ENCODE measurements at regions not wholly inside any gene's neighbourhood (a gene's known extent, or its start where the extent isn't known, plus 50 kb on each side); places are given as distances from the start of the nearest gene placed in this dataset.
"Not testable (repeated sequence)": the region's sequence is repeated elsewhere in the genome, so short reads cannot be mapped to it uniquely, and the experiment has no call there.

- DNase-seq (ENCODE audit: low spot score) = no peak
These were observed 81.0 kb upstream of the FOXQ1 start for GRCh38 chr6:1230689-1231605.

- no peak for DNase-seq (ENCODE audit: low spot score)
These were observed 81.6 kb upstream of the FOXQ1 start for GRCh38 chr6:1230281-1230680.

- no peak for DNase-seq (ENCODE audit: low spot score)
These were observed 82.1 kb upstream of the FOXQ1 start for GRCh38 chr6:1229808-1230207.

- no peak for DNase-seq (ENCODE audit: low spot score)
These were observed 82.6 kb upstream of the FOXQ1 start for GRCh38 chr6:1229301-1229700.

GRCh38 chr6:1228754-1229191 lies 83.1 kb upstream of the FOXQ1 start:
- DNase-seq (ENCODE audit: low spot score) = no peak

- no peak for DNase-seq (ENCODE audit: low spot score)
These were observed 83.8 kb upstream of the FOXQ1 start for GRCh38 chr6:1227935-1228753.

GRCh38 chr6:1227600-1227934 lies 84.3 kb upstream of the FOXQ1 start:
- no peak for DNase-seq (ENCODE audit: low spot score)

GRCh38 chr6:1226277-1227099 lies 85.4 kb upstream of the FOXQ1 start:
- DNase-seq (ENCODE audit: low spot score) = no peak

GRCh38 chr6:1224514-1224913 lies 87.4 kb upstream of the FOXQ1 start:
- DNase-seq (ENCODE audit: low spot score) = no peak

GRCh38 chr6:1222728-1223595 lies 88.9 kb upstream of the FOXQ1 start:
- DNase-seq (ENCODE audit: low spot score) = no peak

- DNase-seq (ENCODE audit: low spot score) = no peak
These were observed 94.5 kb upstream of the FOXQ1 start for GRCh38 chr6:1217396-1217795.

- DNase-seq (ENCODE audit: low spot score) = no peak
These were observed 95.4 kb upstream of the FOXQ1 start for GRCh38 chr6:1216488-1216974.

- DNase-seq (ENCODE audit: low spot score) = no peak
These were observed 95.9 kb upstream of the FOXQ1 start for GRCh38 chr6:1215884-1216487.

- DNase-seq (ENCODE audit: low spot score) = no peak
These were observed 96.9 kb upstream of the FOXQ1 start for GRCh38 chr6:1215023-1215422.

GRCh38 chr6:1212919-1213318 lies 99.0 kb upstream of the FOXQ1 start:
- no peak for DNase-seq (ENCODE audit: low spot score)

- DNase-seq (ENCODE audit: low spot score) = not testable (repeated sequence)
These were observed 99.8 kb upstream of the FOXQ1 start for GRCh38 chr6:1212138-1212537.

- DNase-seq (ENCODE audit: low spot score) = not testable (repeated sequence)
These were observed 101.3 kb upstream of the FOXQ1 start for GRCh38 chr6:1210631-1211030.

GRCh38 chr6:1208876-1209275 lies 103.0 kb upstream of the FOXQ1 start:
- no peak for DNase-seq (ENCODE audit: low spot score)

- DNase-seq (ENCODE audit: low spot score) = no peak
These were observed 108.4 kb upstream of the FOXQ1 start for GRCh38 chr6:1203546-1203945.

GRCh38 chr6:1202201-1202600 lies 109.7 kb upstream of the FOXQ1 start:
- no peak for DNase-seq (ENCODE audit: low spot score)

All from CD4-positive, alpha-beta T cell treated with Interleukin-15 for 4 hours (primary cell).